HepG2 (cell line): ENCODE measurements at regions not wholly inside any gene's neighbourhood (a gene's known extent, or its start where the extent isn't known, plus 50 kb on each side); places are given as distances from the start of the nearest gene placed in this dataset.

Experiments used
- ATAC-seq: fragments of 200-7000 bp; cut with Tn5 transposase; 3 replicates; pipeline ENCODE4 v1.9.1; 2020; ENCODE audit warnings: mild to moderate bottlenecking, moderate library complexity
- BruUV-seq: library from RNA; stranded (reverse); fragments of 400-500 nt; replicated peaks from 2 replicates; lab custom pipeline; 2021; lab: Mats Ljungman, UMichigan
- CTCF ChIA-PET: fragments of 300-600 bp; formaldehyde crosslinking; extraction: SDS; loops from one replicate; lab custom pipeline; 2021; ENCODE audit warnings: low total read pairs, inconsistent platforms, low intra/inter-chr PET ratio; lab: Yijun Ruan, JAX
- POLR2A ChIA-PET: fragments of 350-600 bp; sonication (Branson Sonifier 250); formaldehyde crosslinking; loops from one replicate; lab custom pipeline; 2020; ENCODE audit warnings: antibody characterized with exemption, inconsistent platforms; lab: Yijun Ruan, JAX
- DNase-seq: peaks from one replicate; pipeline ENCODE4 v3.0.0-alpha.2; 2015; ENCODE audit warnings: low spot score
- FAIRE-seq: peaks from 3 replicates; lab custom pipeline; 2011; peaks lifted over from hg19 to GRCh38; lab: Jason Lieb, UNC
- H2AFZ ChIP-seq: one replicate; pipeline ENCODE4 v1.6.1; 2011; ENCODE audit warnings: low read length, inconsistent platforms
- H3K27ac ChIP-seq: fragments of 300-600 bp; 3 replicates; pipeline ENCODE4 v1.8.0; 2011; ENCODE audit warnings: mixed run types, mild to moderate bottlenecking, mixed read lengths, low read length, inconsistent platforms; ENCODE audit not compliant: insufficient read depth; ENCODE audit errors: extremely low read length
- H3K27me3 ChIP-seq, 2 experiments: fragments of 200-600 bp in 1 of 2; 2 replicates in 1 of 2; 3 replicates in 1 of 2; pipeline versions ENCODE4 v1.6.0 to v1.8.0; 2011; ENCODE audit warnings: low read length in 2 of 2, mild to moderate bottlenecking in 2 of 2, moderate library complexity in 2 of 2, inconsistent platforms in 1 of 2; ENCODE audit not compliant: insufficient read depth in 2 of 2, control insufficient read depth in 1 of 2
- H3K36me3 ChIP-seq, 2 experiments: fragments of 200-600 bp in 1 of 2; replicated peaks in 1 of 2; 2 replicates in 1 of 2; 3 replicates in 1 of 2; pipeline versions ENCODE4 v1.5.1 to v1.8.0; 2011; ENCODE audit warnings: low read length in 2 of 2, inconsistent platforms in 1 of 2; ENCODE audit not compliant: insufficient read depth in 2 of 2, control insufficient read depth in 1 of 2
- H3K4me1 ChIP-seq: 2 replicates; pipeline ENCODE4 v1.5.1; 2012; ENCODE audit warnings: low read length, inconsistent platforms; ENCODE audit not compliant: insufficient read depth
- H3K4me2 ChIP-seq: 2 replicates; pipeline ENCODE4 v1.6.0; 2011; ENCODE audit warnings: low read depth, low read length, inconsistent platforms
- H3K4me3 ChIP-seq, 3 experiments: fragments of 200-600 bp in 1 of 3; sonication (generic), shearing (Covaris generic) in 1 of 3; replicated peaks in 1 of 3; 2 replicates each; pipeline ENCODE4 v1.5.1; 2011 to 2016; ENCODE audit warnings: low read length in 3 of 3, inconsistent platforms in 2 of 3, low read depth in 2 of 3, mild to moderate bottlenecking in 2 of 3, control low read depth in 1 of 3, mixed read lengths in 1 of 3; ENCODE audit not compliant: insufficient read depth in 1 of 3
- H3K79me2 ChIP-seq: one replicate; pipeline ENCODE4 v1.6.1; 2011; ENCODE audit warnings: low read length, inconsistent platforms; ENCODE audit not compliant: insufficient read depth
- H3K9ac ChIP-seq: 2 replicates; pipeline ENCODE4 v1.6.0; 2011; ENCODE audit warnings: mild to moderate bottlenecking, low read depth, low read length, inconsistent platforms; ENCODE audit not compliant: insufficient read depth
- H3K9me3 ChIP-seq: 2 replicates; pipeline ENCODE4 v1.5.1; 2012; ENCODE audit warnings: mild to moderate bottlenecking, low read length
- H4K20me1 ChIP-seq: 2 replicates; pipeline ENCODE4 v1.6.0; 2011; ENCODE audit warnings: inconsistent platforms, mild to moderate bottlenecking, low read length, moderate library complexity; ENCODE audit not compliant: insufficient read depth
- FIP1L1 ChIP-seq: fragments of 200-400 bp; formaldehyde crosslinking; IDR thresholded peaks from 2 replicates; pipeline ENCODE4 v1.6.1; 2018; ENCODE audit warnings: low read depth, mild to moderate bottlenecking, low read length, moderate library complexity, borderline replicate concordance; ENCODE audit not compliant: insufficient read depth
- HDAC2 ChIP-seq: sonication (generic); formaldehyde crosslinking; IDR thresholded peaks from 2 replicates; pipeline ENCODE4 v1.4.0; 2020; ENCODE audit warnings: missing genetic modification reagents
- NCOA5 ChIP-seq: sonication (generic); formaldehyde crosslinking; IDR thresholded peaks from 2 replicates; pipeline ENCODE4 v1.4.0; 2020; ENCODE audit warnings: missing genetic modification reagents
- NR1H2 ChIP-seq: sonication (generic); formaldehyde crosslinking; IDR thresholded peaks from 2 replicates; pipeline ENCODE4 v1.8.1; 2022; ENCODE audit warnings: low read depth, missing genetic modification reagents, borderline replicate concordance
- ZBTB21 ChIP-seq: sonication (generic); formaldehyde crosslinking; IDR thresholded peaks from 2 replicates; pipeline ENCODE4 v1.4.0; 2020; ENCODE audit warnings: missing genetic modification reagents
- ZFP36 ChIP-seq: fragments of 150-350 bp; IDR thresholded peaks from 2 replicates; pipeline ENCODE4 v1.6.1; 2018; ENCODE audit warnings: borderline replicate concordance, low read length, low read depth; ENCODE audit not compliant: partially characterized antibody
- ZNF326 ChIP-seq: sonication (generic); formaldehyde crosslinking; IDR thresholded peaks from 2 replicates; pipeline ENCODE4 v1.4.0; 2020; ENCODE audit warnings: missing genetic modification reagents, borderline replicate concordance
- ZNF780A ChIP-seq: sonication (generic); formaldehyde crosslinking; IDR thresholded peaks from 2 replicates; pipeline ENCODE4 v1.8.0; 2022; ENCODE audit warnings: mild to moderate bottlenecking, missing genetic modification reagents, moderate library complexity
- ZNF879 ChIP-seq: sonication (generic); formaldehyde crosslinking; IDR thresholded peaks from 2 replicates; pipeline ENCODE4 v1.8.1; 2023; ENCODE audit warnings: missing genetic modification reagents
- WGBS: methylation state at CpG from one replicate; pipeline ENCODE4 v1.1.6; 2017; ENCODE audit warnings: low lambda C conversion rate; 5-methylcytosine and 5-hydroxymethylcytosine counted together
- in situ Hi-C: cut with HindIII; loops from 2 replicates; pipeline ENCODE4 v1.10.0; 2017; ENCODE audit warnings: low pct_unique_long_range_greater_than_20kb; ENCODE audit not compliant: extremely low pct_ligation_motif_present
- intact Hi-C: fragments of 100-400 bp; cut with micrococcal nuclease; formaldehyde crosslinking; loops from one replicate; pipeline ENCODE4 v1.10.0; 2022; ENCODE audit not compliant: unreplicated experiment
- TF ChIP-seq, protein P1 (sequence below): IDR thresholded peaks from 2 replicates; pipeline ENCODE4 v1.6.1; 2012; ENCODE audit warnings: low read depth, low read length, improper control_type of control experiment
- TF ChIP-seq, protein P2 (sequence below): sonication (generic); formaldehyde crosslinking; IDR thresholded peaks from 2 replicates; pipeline ENCODE4 v1.4.0; 2020; ENCODE audit warnings: mild to moderate bottlenecking, missing genetic modification reagents
- TF ChIP-seq, protein P3 (sequence below): conservative IDR thresholded peaks from 2 replicates; pipeline ENCODE4 v1.6.1; 2018; ENCODE audit warnings: missing genetic modification reagents
- TF ChIP-seq, protein P4 (sequence below): sonication (generic); formaldehyde crosslinking; IDR thresholded peaks from 2 replicates; pipeline ENCODE4 v1.8.0; 2022; ENCODE audit warnings: missing genetic modification reagents, mild to moderate bottlenecking, moderate library complexity, borderline replicate concordance
- TF ChIP-seq, protein P5 (sequence below): sonication (generic); formaldehyde crosslinking; IDR thresholded peaks from 2 replicates; pipeline ENCODE4 v1.4.0; 2020; ENCODE audit warnings: missing genetic modification reagents

DNA sequence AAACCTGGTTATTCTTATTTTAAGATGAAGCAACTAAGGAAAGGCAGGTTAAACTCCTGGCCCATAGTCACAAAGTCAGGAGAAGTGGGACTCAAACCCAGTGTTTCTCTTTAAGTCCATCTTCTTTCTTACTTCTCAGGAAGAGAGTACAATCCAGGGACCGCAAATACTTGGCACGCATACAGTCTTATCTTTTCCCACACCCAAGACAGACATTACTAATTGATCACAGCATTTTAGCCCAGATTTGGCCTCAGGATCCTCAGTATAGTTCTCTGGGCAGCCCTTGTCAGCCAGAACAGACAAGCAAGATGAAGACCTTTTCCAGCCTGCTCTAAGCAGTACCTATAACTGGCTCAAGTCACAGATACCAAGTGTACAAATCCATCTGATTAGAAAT is 125.5 kb upstream of the RAI14 start:
- Histone ChIP-seq H3K4me2 (no peak overlapping the region), H4K20me1 (no peaks in the 10 kb centered on the region), H2AFZ (no peak overlapping the region), H3K4me3 (no peak overlapping the region), H3K27me3 (no peaks in the 10 kb centered on the region), H3K79me2 (no peaks in the 10 kb centered on the region), H3K27ac (no peak overlapping the region), H3K9ac (no peak overlapping the region), H3K9me3 (no peaks in the 10 kb centered on the region), H3K4me1 (peaks cover 8% of the 10 kb centered on the region; the same call in 1 of the 2 replicates), H3K36me3 (no peaks in the 10 kb centered on the region)
- ChIA-PET POLR2A (no interaction called here), CTCF (no interaction called here)
- BruUV-seq: no TSS peak
- FAIRE-seq (no peak), ATAC-seq (no peak), DNase-seq (no peak)
- WGBS: 34% methylated on average over 2 of the region's 2 CpGs
- intact Hi-C loops: no loop called here
- in situ Hi-C loops: loop anchor here (10.0 kb wide), 1 partner anchor 46 kb away; no protein-coding TSS in a partner anchor
- no peak for TF ChIP-seq ZFP36
- TF ChIP-seq ZNF879 (CRISPR knock-in tag): no peak
- TF ChIP-seq, protein P1, sequence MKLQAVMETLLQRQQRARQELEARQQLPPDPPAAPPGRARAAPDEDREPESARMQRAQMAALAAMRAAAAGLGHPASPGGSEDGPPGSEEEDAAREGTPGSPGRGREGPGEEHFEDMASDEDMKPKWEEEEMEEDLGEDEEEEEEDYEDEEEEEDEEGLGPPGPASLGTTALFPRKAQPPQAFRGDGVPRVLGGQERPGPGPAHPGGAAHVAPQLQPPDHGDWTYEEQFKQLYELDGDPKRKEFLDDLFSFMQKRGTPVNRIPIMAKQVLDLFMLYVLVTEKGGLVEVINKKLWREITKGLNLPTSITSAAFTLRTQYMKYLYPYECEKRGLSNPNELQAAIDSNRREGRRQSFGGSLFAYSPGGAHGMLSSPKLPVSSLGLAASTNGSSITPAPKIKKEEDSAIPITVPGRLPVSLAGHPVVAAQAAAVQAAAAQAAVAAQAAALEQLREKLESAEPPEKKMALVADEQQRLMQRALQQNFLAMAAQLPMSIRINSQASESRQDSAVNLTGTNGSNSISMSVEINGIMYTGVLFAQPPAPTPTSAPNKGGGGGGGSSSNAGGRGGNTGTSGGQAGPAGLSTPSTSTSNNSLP: no peak
- TF ChIP-seq, protein P2, sequence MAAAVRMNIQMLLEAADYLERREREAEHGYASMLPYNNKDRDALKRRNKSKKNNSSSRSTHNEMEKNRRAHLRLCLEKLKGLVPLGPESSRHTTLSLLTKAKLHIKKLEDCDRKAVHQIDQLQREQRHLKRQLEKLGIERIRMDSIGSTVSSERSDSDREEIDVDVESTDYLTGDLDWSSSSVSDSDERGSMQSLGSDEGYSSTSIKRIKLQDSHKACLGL (CRISPR knock-in tag): no peak
- no peak for TF ChIP-seq FIP1L1
- no peak for TF ChIP-seq NCOA5
- TF ChIP-seq, protein P3, sequence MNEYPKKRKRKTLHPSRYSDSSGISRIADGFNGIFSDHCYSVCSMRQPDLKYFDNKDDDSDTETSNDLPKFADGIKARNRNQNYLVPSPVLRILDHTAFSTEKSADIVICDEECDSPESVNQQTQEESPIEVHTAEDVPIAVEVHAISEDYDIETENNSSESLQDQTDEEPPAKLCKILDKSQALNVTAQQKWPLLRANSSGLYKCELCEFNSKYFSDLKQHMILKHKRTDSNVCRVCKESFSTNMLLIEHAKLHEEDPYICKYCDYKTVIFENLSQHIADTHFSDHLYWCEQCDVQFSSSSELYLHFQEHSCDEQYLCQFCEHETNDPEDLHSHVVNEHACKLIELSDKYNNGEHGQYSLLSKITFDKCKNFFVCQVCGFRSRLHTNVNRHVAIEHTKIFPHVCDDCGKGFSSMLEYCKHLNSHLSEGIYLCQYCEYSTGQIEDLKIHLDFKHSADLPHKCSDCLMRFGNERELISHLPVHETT: no peak
- TF ChIP-seq ZNF780A (CRISPR knock-in tag): no peak
- TF ChIP-seq, protein P4, sequence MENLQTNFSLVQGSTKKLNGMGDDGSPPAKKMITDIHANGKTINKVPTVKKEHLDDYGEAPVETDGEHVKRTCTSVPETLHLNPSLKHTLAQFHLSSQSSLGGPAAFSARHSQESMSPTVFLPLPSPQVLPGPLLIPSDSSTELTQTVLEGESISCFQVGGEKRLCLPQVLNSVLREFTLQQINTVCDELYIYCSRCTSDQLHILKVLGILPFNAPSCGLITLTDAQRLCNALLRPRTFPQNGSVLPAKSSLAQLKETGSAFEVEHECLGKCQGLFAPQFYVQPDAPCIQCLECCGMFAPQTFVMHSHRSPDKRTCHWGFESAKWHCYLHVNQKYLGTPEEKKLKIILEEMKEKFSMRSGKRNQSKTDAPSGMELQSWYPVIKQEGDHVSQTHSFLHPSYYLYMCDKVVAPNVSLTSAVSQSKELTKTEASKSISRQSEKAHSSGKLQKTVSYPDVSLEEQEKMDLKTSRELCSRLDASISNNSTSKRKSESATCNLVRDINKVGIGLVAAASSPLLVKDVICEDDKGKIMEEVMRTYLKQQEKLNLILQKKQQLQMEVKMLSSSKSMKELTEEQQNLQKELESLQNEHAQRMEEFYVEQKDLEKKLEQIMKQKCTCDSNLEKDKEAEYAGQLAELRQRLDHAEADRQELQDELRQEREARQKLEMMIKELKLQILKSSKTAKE (CRISPR knock-in tag): no peak
- no peak for TF ChIP-seq ZNF326 (CRISPR knock-in tag)
- TF ChIP-seq ZBTB21 (CRISPR knock-in tag): no peak
- TF ChIP-seq NR1H2 (CRISPR knock-in tag): no peak
- TF ChIP-seq HDAC2: no peak
- TF ChIP-seq, protein P5, sequence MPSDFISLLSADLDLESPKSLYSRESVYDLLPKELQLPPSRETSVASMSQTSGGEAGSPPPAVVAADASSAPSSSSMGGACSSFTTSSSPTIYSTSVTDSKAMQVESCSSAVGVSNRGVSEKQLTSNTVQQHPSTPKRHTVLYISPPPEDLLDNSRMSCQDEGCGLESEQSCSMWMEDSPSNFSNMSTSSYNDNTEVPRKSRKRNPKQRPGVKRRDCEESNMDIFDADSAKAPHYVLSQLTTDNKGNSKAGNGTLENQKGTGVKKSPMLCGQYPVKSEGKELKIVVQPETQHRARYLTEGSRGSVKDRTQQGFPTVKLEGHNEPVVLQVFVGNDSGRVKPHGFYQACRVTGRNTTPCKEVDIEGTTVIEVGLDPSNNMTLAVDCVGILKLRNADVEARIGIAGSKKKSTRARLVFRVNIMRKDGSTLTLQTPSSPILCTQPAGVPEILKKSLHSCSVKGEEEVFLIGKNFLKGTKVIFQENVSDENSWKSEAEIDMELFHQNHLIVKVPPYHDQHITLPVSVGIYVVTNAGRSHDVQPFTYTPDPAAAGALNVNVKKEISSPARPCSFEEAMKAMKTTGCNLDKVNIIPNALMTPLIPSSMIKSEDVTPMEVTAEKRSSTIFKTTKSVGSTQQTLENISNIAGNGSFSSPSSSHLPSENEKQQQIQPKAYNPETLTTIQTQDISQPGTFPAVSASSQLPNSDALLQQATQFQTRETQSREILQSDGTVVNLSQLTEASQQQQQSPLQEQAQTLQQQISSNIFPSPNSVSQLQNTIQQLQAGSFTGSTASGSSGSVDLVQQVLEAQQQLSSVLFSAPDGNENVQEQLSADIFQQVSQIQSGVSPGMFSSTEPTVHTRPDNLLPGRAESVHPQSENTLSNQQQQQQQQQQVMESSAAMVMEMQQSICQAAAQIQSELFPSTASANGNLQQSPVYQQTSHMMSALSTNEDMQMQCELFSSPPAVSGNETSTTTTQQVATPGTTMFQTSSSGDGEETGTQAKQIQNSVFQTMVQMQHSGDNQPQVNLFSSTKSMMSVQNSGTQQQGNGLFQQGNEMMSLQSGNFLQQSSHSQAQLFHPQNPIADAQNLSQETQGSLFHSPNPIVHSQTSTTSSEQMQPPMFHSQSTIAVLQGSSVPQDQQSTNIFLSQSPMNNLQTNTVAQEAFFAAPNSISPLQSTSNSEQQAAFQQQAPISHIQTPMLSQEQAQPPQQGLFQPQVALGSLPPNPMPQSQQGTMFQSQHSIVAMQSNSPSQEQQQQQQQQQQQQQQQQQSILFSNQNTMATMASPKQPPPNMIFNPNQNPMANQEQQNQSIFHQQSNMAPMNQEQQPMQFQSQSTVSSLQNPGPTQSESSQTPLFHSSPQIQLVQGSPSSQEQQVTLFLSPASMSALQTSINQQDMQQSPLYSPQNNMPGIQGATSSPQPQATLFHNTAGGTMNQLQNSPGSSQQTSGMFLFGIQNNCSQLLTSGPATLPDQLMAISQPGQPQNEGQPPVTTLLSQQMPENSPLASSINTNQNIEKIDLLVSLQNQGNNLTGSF (CRISPR knock-in tag): no peak
